Loucy (cell line): ENCODE measurements at regions not wholly inside any gene's neighbourhood (a gene's known extent, or its start where the extent isn't known, plus 50 kb on each side); places are given as distances from the start of the nearest gene placed in this dataset.

ENCODE experiments used
- EZH2phosphoT487 ChIP-seq: fragments of 200-600 bp; IDR thresholded peaks from 2 replicates; pipeline ENCODE4 v1.6.1; 2018; ENCODE audit warnings: antibody characterized with exemption, mild to moderate bottlenecking, moderate library complexity, borderline replicate concordance
- TF ChIP-seq, protein P1 (sequence below): fragments of 200-600 bp; sonication (generic); conservative IDR thresholded peaks from 2 replicates; pipeline ENCODE4 v1.5.1; 2014; ENCODE audit warnings: mild to moderate bottlenecking, antibody characterized with exemption, low read length

DNA sequence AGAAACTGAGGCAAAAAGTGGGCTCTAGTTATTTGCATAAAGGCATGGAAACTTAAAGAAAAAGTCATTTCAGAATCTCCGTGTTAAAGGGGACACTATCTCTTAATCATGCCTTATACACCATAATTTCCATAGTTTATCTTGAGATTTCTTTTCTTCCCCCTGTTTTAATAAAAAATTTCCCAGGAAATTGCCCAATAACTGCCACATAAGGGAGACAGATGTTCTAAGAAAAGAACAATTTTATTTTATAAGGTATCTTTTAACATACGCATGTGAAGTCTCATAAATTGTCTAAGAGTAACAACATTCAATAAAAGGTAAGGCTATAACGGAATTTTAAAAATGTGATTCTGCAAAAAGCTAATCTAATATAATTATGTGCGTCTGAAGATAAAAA is 371.3 kb downstream of the IRS2 start:
- TF ChIP-seq, protein P1, sequence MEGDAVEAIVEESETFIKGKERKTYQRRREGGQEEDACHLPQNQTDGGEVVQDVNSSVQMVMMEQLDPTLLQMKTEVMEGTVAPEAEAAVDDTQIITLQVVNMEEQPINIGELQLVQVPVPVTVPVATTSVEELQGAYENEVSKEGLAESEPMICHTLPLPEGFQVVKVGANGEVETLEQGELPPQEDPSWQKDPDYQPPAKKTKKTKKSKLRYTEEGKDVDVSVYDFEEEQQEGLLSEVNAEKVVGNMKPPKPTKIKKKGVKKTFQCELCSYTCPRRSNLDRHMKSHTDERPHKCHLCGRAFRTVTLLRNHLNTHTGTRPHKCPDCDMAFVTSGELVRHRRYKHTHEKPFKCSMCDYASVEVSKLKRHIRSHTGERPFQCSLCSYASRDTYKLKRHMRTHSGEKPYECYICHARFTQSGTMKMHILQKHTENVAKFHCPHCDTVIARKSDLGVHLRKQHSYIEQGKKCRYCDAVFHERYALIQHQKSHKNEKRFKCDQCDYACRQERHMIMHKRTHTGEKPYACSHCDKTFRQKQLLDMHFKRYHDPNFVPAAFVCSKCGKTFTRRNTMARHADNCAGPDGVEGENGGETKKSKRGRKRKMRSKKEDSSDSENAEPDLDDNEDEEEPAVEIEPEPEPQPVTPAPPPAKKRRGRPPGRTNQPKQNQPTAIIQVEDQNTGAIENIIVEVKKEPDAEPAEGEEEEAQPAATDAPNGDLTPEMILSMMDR: no peak
- TF ChIP-seq EZH2phosphoT487: no peak
